Subcutaneous abdominal adipose tissue (tissue), 5 donors: ENCODE measurements at regions not wholly inside any gene's neighbourhood (a gene's known extent, or its start where the extent isn't known, plus 50 kb on each side); places are given as distances from the start of the nearest gene placed in this dataset.
"Not testable (repeated sequence)": the region's sequence is repeated elsewhere in the genome, so short reads cannot be mapped to it uniquely, and the experiment has no call there.

Experiments used
- H3K27ac ChIP-seq: one replicate; pipeline ENCODE4 v1.7.0; 2013; ENCODE audit warnings: low read depth, mild to moderate bottlenecking, inconsistent platforms, low read length, moderate library complexity
- H3K27me3 ChIP-seq, 5 donors: one replicate each; pipeline ENCODE4 v1.7.0; 2013; ENCODE audit warnings: low read length in 5 of 5, inconsistent platforms in 1 of 5; ENCODE audit not compliant: control insufficient read depth in 5 of 5, insufficient read depth in 4 of 5
- H3K36me3 ChIP-seq, 5 donors: one replicate each; pipeline ENCODE4 v1.7.0; 2013; ENCODE audit warnings: low read length in 5 of 5; ENCODE audit not compliant: control insufficient read depth in 5 of 5, insufficient read depth in 5 of 5
- H3K4me1 ChIP-seq, 5 donors: one replicate each; pipeline ENCODE4 v1.7.0; 2013; ENCODE audit warnings: low read length in 5 of 5, mild to moderate bottlenecking in 3 of 5, moderate library complexity in 1 of 5; ENCODE audit not compliant: control insufficient read depth in 5 of 5, insufficient read depth in 5 of 5
- H3K4me3 ChIP-seq, 5 donors: one replicate each; pipeline ENCODE4 v1.7.0; 2013; ENCODE audit warnings: low read length in 5 of 5, low read depth in 1 of 5
- H3K9ac ChIP-seq, 5 donors: one replicate each; pipeline ENCODE4 v1.7.0; 2013; ENCODE audit warnings: low read length in 5 of 5, mild to moderate bottlenecking in 4 of 5, moderate library complexity in 3 of 5
- H3K9me3 ChIP-seq, 5 donors: one replicate each; pipeline ENCODE4 v1.7.0; 2013; ENCODE audit warnings: low read length in 5 of 5; ENCODE audit not compliant: control insufficient read depth in 5 of 5
- donor health status: healthy.
- donor health status: healthy.
- donor health status: healthy.
- donor health status: healthy.
- donor health status: healthy.

- peak overlapping the region; percentile 6 for H3K27ac ChIP-seq
Observed at GRCh38 chr5:82424211-82424610, 146.1 kb upstream of the RPS23 start.

GRCh38 chr5:82422751-82423181, 144.6 kb upstream of the RPS23 start:
- no peaks in the 10 kb centered on the region for H3K9me3 ChIP-seq
- H3K27me3 ChIP-seq, result no peaks in the 10 kb centered on the region
- peaks cover 2 to 46% (median 27%) of the 10 kb centered on the region in 5 donors for H3K4me1 ChIP-seq
- no peaks in the 10 kb centered on the region for H3K36me3 ChIP-seq
- H3K9ac ChIP-seq, result peak overlapping the region in 3 of 5 donors; percentile 14 to 49 (median 17)
- H3K4me3 ChIP-seq, result no peak overlapping the region
- H3K27ac ChIP-seq, result peak overlapping the region; percentile 74

More at GRCh38 chr5:82424211-82424610, 146.1 kb upstream of the RPS23 start:
- Histone ChIP-seq H3K4me1 (peaks cover 2 to 46% (median 27%) of the 10 kb centered on the region in 5 donors), H3K36me3 (no peaks in the 10 kb centered on the region), H3K27me3 (no peaks in the 10 kb centered on the region), H3K9ac (no peak overlapping the region), H3K4me3 (no peak overlapping the region), H3K9me3 (no peaks in the 10 kb centered on the region)

GRCh38 chr5:82422001-82422740, 144.0 kb upstream of the RPS23 start:
- Histone ChIP-seq H3K27ac (peak overlapping the region; percentile 74), H3K27me3 (no peaks in the 10 kb centered on the region), H3K4me1 (peaks cover 2 to 46% (median 26%) of the 10 kb centered on the region in 5 donors), H3K36me3 (no peaks in the 10 kb centered on the region), H3K4me3 (no peak overlapping the region), H3K9ac (peak overlapping the region in 3 of 5 donors; percentile 14 to 49 (median 17)), H3K9me3 (no peaks in the 10 kb centered on the region)

- Histone ChIP-seq H3K4me1 (peaks cover 0 to 36% (median 16%) of the 10 kb centered on the region in 5 donors), H3K4me3 (no peak overlapping the region), H3K36me3 (no peaks in the 10 kb centered on the region), H3K27me3 (no peaks in the 10 kb centered on the region), H3K9me3 (no peaks in the 10 kb centered on the region), H3K9ac (no peak overlapping the region), H3K27ac (no peak overlapping the region)
Observed at GRCh38 chr5:82421119-82421518, 143.0 kb upstream of the RPS23 start.

- H3K4me1 ChIP-seq, result peaks cover 0 to 32% (median 15%) of the 10 kb centered on the region in 5 donors
- H3K27ac ChIP-seq, H3K27me3 ChIP-seq, H3K9ac ChIP-seq, H3K4me3 ChIP-seq, H3K9me3 ChIP-seq, H3K36me3 ChIP-seq: not testable (repeated sequence)
Observed at GRCh38 chr5:82420524-82420923, 142.4 kb upstream of the RPS23 start.

- Histone ChIP-seq H3K36me3 (no peaks in the 10 kb centered on the region), H3K27me3 (no peaks in the 10 kb centered on the region), H3K9me3 (no peaks in the 10 kb centered on the region), H3K9ac (no peak overlapping the region), H3K27ac (no peak overlapping the region), H3K4me1 (peaks cover 0 to 26% (median 15%) of the 10 kb centered on the region in 5 donors), H3K4me3 (no peak overlapping the region)
Observed at GRCh38 chr5:82419559-82420332, 141.6 kb upstream of the RPS23 start.

GRCh38 chr5:82418608-82418950, 140.4 kb upstream of the RPS23 start:
- Histone ChIP-seq H3K36me3 (no peaks in the 10 kb centered on the region), H3K4me1 (peaks cover 0 to 20% (median 12%) of the 10 kb centered on the region in 5 donors), H3K4me3 (no peak overlapping the region), H3K9ac (no peak overlapping the region), H3K9me3 (no peaks in the 10 kb centered on the region), H3K27me3 (no peaks in the 10 kb centered on the region), H3K27ac (no peak overlapping the region)

GRCh38 chr5:82417776-82418607, 139.8 kb upstream of the RPS23 start:
- peaks cover 0 to 23% (median 16%) of the 10 kb centered on the region in 5 donors for H3K4me1 ChIP-seq
- no peak overlapping the region for H3K4me3 ChIP-seq
- no peaks in the 10 kb centered on the region for H3K9me3 ChIP-seq
- no peaks in the 10 kb centered on the region for H3K27me3 ChIP-seq
- no peaks in the 10 kb centered on the region for H3K36me3 ChIP-seq
- H3K27ac ChIP-seq, result no peak overlapping the region
- no peak overlapping the region for H3K9ac ChIP-seq

- H3K27ac ChIP-seq, result no peak overlapping the region
- no peak overlapping the region for H3K9ac ChIP-seq
- no peak overlapping the region for H3K4me3 ChIP-seq
- H3K27me3 ChIP-seq, result no peaks in the 10 kb centered on the region
- no peaks in the 10 kb centered on the region for H3K36me3 ChIP-seq
- H3K4me1 ChIP-seq, result peaks cover 0 to 13% (median 5%) of the 10 kb centered on the region in 5 donors
- H3K9me3 ChIP-seq, result no peaks in the 10 kb centered on the region
Observed at GRCh38 chr5:82416512-82416911, 138.4 kb upstream of the RPS23 start.
